ENCODE measurements at regions not wholly inside any gene's neighbourhood (a gene's known extent, or its start where the extent isn't known, plus 50 kb on each side); places are given as distances from the start of the nearest gene placed in this dataset.

DNA sequence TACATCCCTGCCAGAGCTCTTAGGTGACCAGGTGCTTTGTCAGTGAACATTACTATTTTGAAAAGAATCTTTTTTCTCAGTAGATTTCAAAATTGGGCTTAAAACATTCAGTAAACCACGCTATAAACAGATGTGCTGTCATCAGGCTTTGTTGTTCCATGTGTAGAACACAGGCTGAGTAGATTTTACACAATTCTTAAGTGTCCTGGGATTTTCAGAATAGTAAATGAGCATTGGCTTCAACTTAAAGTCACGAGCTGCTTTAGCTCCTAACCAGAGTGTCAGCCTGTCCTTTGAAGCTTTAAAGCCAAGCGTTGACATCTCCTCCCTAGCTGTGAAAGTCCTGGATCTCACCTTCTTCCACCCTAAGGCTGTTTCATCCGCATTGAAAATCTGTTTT, 83.6 kb downstream of the CARTPT start:
- TF ChIP-seq RELA (CRISPR knock-in tag; IDR thresholded peaks at IDR 0.05) = no peak
- TF ChIP-seq PLRG1 (conservative IDR thresholded peaks at IDR 0.05) = no peak
- TF ChIP-seq POLR2AphosphoS2 (IDR thresholded peaks at IDR 0.05; ENCODE audit: low read depth, low read length) = no peak
- no peak for TF ChIP-seq ZNF563 (CRISPR knock-in tag; IDR thresholded peaks at IDR 0.05)
- TF ChIP-seq ELF1 (CRISPR knock-in tag; IDR thresholded peaks at IDR 0.05) = no peak
- TF ChIP-seq, protein P1, sequence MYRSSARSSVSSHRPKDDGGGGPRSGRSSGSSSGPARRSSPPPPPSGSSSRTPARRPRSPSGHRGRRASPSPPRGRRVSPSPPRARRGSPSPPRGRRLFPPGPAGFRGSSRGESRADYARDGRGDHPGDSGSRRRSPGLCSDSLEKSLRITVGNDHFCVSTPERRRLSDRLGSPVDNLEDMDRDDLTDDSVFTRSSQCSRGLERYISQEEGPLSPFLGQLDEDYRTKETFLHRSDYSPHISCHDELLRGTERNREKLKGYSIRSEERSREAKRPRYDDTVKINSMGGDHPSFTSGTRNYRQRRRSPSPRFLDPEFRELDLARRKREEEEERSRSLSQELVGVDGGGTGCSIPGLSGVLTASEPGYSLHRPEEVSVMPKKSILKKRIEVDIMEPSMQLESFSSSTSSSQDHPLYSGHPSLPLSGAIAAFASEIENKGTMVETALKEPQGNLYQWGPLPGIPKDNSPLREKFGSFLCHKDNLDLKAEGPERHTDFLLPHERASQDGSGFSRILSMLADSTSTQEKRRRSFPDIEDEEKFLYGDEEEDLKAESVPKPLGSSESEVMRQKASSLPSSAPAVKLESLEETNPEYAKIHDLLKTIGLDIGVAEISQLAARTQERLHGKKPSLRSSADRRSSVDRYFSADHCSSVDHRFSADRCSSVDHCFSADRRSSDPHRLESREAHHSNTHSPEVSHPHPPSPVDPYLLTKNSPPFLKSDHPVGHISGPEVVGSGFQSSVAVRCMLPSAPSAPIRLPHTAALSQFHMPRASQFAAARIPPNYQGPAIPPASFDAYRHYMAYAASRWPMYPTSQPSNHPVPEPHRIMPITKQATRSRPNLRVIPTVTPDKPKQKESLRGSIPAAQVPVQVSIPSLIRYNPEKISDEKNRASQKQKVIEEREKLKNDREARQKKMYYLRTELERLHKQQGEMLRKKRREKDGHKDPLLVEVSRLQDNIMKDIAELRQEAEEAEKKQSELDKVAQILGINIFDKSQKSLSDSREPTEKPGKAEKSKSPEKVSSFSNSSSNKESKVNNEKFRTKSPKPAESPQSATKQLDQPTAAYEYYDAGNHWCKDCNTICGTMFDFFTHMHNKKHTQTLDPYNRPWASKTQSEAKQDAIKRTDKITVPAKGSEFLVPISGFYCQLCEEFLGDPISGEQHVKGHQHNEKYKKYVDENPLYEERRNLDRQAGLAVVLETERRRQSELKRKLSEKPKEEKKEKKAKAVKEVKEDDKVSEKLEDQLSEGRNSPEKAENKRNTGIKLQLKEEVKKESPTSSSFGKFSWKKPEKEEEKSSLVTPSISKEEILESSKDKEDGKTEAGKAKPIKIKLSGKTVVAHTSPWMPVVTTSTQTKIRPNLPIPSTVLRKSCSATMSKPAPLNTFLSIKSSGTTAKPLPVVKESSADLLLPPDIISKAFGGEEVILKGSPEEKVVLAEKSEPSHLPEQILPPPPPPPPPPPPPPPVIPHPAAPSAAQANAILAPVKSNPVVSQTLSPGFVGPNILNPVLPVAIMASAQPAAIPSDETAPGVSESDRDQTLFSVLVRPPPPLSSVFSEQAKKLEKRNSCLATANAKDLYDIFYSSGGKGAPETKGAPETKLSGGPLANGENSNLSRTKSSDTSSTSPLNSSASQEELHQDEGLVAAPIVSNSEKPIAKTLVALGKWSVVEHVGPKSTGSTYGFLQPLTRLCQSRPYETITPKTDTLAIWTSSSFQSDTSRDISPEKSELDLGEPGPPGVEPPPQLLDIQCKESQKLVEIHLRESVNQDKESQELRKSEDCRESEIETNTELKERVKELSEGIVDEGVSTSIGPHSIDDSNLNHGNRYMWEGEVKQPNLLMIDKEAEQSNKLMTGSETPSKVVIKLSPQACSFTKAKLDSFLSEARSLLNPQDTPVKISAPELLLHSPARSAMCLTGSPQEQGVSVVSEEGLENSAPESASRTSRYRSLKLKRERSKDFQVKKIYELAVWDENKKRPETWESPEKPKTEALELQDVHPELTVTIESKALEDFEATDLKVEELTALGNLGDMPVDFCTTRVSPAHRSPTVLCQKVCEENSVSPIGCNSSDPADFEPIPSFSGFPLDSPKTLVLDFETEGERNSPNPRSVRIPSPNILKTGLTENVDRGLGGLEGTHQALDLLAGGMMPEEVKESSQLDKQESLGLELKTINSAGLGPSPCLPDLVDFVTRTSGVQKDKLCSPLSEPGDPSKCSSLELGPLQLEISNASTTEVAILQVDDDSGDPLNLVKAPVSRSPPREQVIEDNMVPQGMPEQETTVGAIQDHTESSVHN (CRISPR knock-in tag; IDR thresholded peaks at IDR 0.05) = no peak
- no peak for TF ChIP-seq CTCF (CRISPR knock-in tag; IDR thresholded peaks at IDR 0.05)
